Panc1 (cell line): ENCODE measurements at regions not wholly inside any gene's neighbourhood (a gene's known extent, or its start where the extent isn't known, plus 50 kb on each side); places are given as distances from the start of the nearest gene placed in this dataset.

Experiments
- POLR2AphosphoS5 ChIP-seq: IDR thresholded peaks from 2 replicates; pipeline ENCODE4 v1.6.1; 2012; ENCODE audit warnings: mild to moderate bottlenecking, low read depth, low read length, moderate library complexity
- SIN3A ChIP-seq: IDR thresholded peaks from 2 replicates; pipeline ENCODE4 v1.6.1; 2012; ENCODE audit warnings: low read depth, mild to moderate bottlenecking, low read length, moderate library complexity, borderline replicate concordance; ENCODE audit not compliant: insufficient read depth
- TCF7L2 ChIP-seq: IDR thresholded peaks from 2 replicates; pipeline ENCODE4 v1.6.1; 2011; ENCODE audit warnings: mild to moderate bottlenecking, low read depth, low read length, inconsistent platforms
- TF ChIP-seq, protein P1 (sequence below): fragments of 450-650 bp; IDR thresholded peaks from 2 replicates; pipeline ENCODE4 v1.5.1; 2017; ENCODE audit warnings: mild to moderate bottlenecking
- TF ChIP-seq, protein P2 (sequence below), 2 experiments: IDR thresholded peaks; 2 replicates each; pipeline ENCODE4 v1.6.1; 2011 to 2012; ENCODE audit warnings: low read depth in 2 of 2, control low read depth in 1 of 2, low read length in 1 of 2, mild to moderate bottlenecking in 1 of 2, moderate library complexity in 1 of 2; ENCODE audit not compliant: insufficient read depth in 1 of 2

DNA sequence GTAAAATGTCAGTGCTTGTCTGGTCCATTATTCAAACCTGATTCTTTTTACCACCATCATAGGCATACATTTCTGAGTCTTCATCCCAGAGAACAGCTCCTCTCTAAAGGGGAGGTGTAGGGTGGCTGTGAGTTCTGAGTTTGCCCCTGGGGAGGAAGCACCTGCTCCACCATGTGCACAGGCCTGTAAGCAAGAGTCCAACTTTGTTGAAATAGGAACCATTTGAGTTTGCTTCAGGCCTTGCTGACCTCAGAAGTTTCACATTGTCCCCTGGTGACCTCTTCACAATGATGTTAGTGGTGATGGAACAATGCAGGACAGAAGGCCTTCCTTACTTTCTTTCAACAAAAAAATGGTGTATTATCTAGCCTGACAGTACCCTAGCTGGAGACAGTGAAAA lies 54.6 kb upstream of the TOP3B start:
- TF ChIP-seq, protein P1, sequence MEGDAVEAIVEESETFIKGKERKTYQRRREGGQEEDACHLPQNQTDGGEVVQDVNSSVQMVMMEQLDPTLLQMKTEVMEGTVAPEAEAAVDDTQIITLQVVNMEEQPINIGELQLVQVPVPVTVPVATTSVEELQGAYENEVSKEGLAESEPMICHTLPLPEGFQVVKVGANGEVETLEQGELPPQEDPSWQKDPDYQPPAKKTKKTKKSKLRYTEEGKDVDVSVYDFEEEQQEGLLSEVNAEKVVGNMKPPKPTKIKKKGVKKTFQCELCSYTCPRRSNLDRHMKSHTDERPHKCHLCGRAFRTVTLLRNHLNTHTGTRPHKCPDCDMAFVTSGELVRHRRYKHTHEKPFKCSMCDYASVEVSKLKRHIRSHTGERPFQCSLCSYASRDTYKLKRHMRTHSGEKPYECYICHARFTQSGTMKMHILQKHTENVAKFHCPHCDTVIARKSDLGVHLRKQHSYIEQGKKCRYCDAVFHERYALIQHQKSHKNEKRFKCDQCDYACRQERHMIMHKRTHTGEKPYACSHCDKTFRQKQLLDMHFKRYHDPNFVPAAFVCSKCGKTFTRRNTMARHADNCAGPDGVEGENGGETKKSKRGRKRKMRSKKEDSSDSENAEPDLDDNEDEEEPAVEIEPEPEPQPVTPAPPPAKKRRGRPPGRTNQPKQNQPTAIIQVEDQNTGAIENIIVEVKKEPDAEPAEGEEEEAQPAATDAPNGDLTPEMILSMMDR, result no peak
- TF ChIP-seq POLR2AphosphoS5, result no peak
- TF ChIP-seq TCF7L2, result no peak
- TF ChIP-seq, protein P2, sequence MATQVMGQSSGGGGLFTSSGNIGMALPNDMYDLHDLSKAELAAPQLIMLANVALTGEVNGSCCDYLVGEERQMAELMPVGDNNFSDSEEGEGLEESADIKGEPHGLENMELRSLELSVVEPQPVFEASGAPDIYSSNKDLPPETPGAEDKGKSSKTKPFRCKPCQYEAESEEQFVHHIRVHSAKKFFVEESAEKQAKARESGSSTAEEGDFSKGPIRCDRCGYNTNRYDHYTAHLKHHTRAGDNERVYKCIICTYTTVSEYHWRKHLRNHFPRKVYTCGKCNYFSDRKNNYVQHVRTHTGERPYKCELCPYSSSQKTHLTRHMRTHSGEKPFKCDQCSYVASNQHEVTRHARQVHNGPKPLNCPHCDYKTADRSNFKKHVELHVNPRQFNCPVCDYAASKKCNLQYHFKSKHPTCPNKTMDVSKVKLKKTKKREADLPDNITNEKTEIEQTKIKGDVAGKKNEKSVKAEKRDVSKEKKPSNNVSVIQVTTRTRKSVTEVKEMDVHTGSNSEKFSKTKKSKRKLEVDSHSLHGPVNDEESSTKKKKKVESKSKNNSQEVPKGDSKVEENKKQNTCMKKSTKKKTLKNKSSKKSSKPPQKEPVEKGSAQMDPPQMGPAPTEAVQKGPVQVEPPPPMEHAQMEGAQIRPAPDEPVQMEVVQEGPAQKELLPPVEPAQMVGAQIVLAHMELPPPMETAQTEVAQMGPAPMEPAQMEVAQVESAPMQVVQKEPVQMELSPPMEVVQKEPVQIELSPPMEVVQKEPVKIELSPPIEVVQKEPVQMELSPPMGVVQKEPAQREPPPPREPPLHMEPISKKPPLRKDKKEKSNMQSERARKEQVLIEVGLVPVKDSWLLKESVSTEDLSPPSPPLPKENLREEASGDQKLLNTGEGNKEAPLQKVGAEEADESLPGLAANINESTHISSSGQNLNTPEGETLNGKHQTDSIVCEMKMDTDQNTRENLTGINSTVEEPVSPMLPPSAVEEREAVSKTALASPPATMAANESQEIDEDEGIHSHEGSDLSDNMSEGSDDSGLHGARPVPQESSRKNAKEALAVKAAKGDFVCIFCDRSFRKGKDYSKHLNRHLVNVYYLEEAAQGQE (IDR thresholded peaks at IDR 0.05; ENCODE audit: insufficient read depth in 1 of 2, low read depth in 2 of 2, low read length in 1 of 2), result no peak
- TF ChIP-seq SIN3A, result no peak
